Left lung (tissue), 4 donors: ENCODE measurements at regions not wholly inside any gene's neighbourhood (a gene's known extent, or its start where the extent isn't known, plus 50 kb on each side); places are given as distances from the start of the nearest gene placed in this dataset.

ENCODE experiments used
- ATAC-seq: fragments of 200-7000 bp; cut with Tn5 transposase; one replicate; pipeline ENCODE4 v1.9.1; 2020; ENCODE audit warnings: moderate library complexity
- DNase-seq, 4 donors: peaks; one replicate each; pipeline ENCODE4 v3.0.0-alpha.2; 2013 to 2020
- H3K27ac ChIP-seq, 2 donors: fragments of 200-600 bp; sonication (generic) in 1 of 2; one replicate each; pipeline versions ENCODE4 v1.5.0 to v1.8.0; 2020 to 2021
- H3K27me3 ChIP-seq, 2 donors: fragments of 200-600 bp; sonication (generic) in 1 of 2; one replicate each; pipeline versions ENCODE4 v1.5.0 to v1.8.0; 2020 to 2021
- H3K36me3 ChIP-seq, 2 donors: fragments of 200-600 bp; sonication (generic) in 1 of 2; one replicate each; pipeline versions ENCODE4 v1.5.0 to v1.8.0; 2020 to 2021
- H3K4me1 ChIP-seq, 2 donors: fragments of 200-600 bp; one replicate each; pipeline ENCODE4 v1.8.0; 2021
- H3K4me3 ChIP-seq, 2 donors: fragments of 200-600 bp; sonication (generic) in 1 of 2; one replicate each; pipeline versions ENCODE4 v1.5.0 to v1.8.0; 2020 to 2021; ENCODE audit warnings: mild to moderate bottlenecking in 1 of 2
- H3K9me3 ChIP-seq, 2 donors: fragments of 200-600 bp; sonication (generic) in 1 of 2; one replicate each; pipeline versions ENCODE4 v1.5.0 to v1.8.0; 2020 to 2021
- CTCF ChIP-seq, 2 donors: fragments of 200-600 bp; sonication (generic) in 1 of 2; IDR thresholded peaks; one replicate each; pipeline versions ENCODE4 v1.5.0 to v1.8.0; 2021; ENCODE audit warnings: antibody characterized with exemption in 2 of 2
- intact Hi-C, 2 donors: fragments of 100-400 bp; cut with DNase I; formaldehyde crosslinking; loops; one replicate each; pipeline versions ENCODE4 v1.11.2 to v1.14.2; 2022
- donor health status: DM: no; HTN: yes; CAD: no.
- donor health status: DM: no; HTN: no; CAD: no.

- intact Hi-C loops = no loop called here
- no peak for ATAC-seq
These were observed 235.2 kb upstream of the NRP1 start for GRCh38 chr10:33569702-33570101.

GRCh38 chr10:33566426-33566825 is 232.0 kb upstream of the NRP1 start:
- peak in 1 of 4 donors; percentile 11 for DNase-seq
- intact Hi-C loops = no loop called here
- no peaks in the 10 kb centered on the region for H3K9me3 ChIP-seq
- no peak overlapping the region for H3K27ac ChIP-seq
- no peak overlapping the region for H3K4me3 ChIP-seq
- H3K36me3 ChIP-seq = no peaks in the 10 kb centered on the region
- ATAC-seq = no peak
- TF ChIP-seq CTCF (IDR thresholded peaks at IDR 0.05) = no peak
- no peaks in the 10 kb centered on the region for H3K27me3 ChIP-seq
- H3K4me1 ChIP-seq = no peaks in the 10 kb centered on the region

More at GRCh38 chr10:33569702-33570101, 235.2 kb upstream of the NRP1 start:
- Histone ChIP-seq H3K27me3 (no peaks in the 10 kb centered on the region), H3K27ac (peak overlapping the region in 1 of 2 donors; percentile 45), H3K4me1 (no peaks in the 10 kb centered on the region), H3K36me3 (no peaks in the 10 kb centered on the region), H3K4me3 (no peak overlapping the region), H3K9me3 (no peaks in the 10 kb centered on the region)
- TF ChIP-seq CTCF (IDR thresholded peaks at IDR 0.05) = no peak
- DNase-seq = no peak

- no peaks in the 10 kb centered on the region for H3K9me3 ChIP-seq
- H3K4me1 ChIP-seq = no peaks in the 10 kb centered on the region
- H3K27ac ChIP-seq = no peak overlapping the region
- intact Hi-C loops = no loop called here
- ATAC-seq (no peak), DNase-seq (no peak)
- H3K36me3 ChIP-seq = no peaks in the 10 kb centered on the region
- no peak overlapping the region for H3K4me3 ChIP-seq
- no peak for TF ChIP-seq CTCF (IDR thresholded peaks at IDR 0.05)
- no peaks in the 10 kb centered on the region for H3K27me3 ChIP-seq
These were observed 231.5 kb upstream of the NRP1 start for GRCh38 chr10:33566001-33566400.

- H3K27ac ChIP-seq = no peak overlapping the region
- no peaks in the 10 kb centered on the region for H3K9me3 ChIP-seq
- no peaks in the 10 kb centered on the region for H3K27me3 ChIP-seq
- no peaks in the 10 kb centered on the region for H3K4me1 ChIP-seq
- DNase-seq = no peak
- TF ChIP-seq CTCF (IDR thresholded peaks at IDR 0.05) = no peak
- intact Hi-C loops = no loop called here
- H3K36me3 ChIP-seq = no peaks in the 10 kb centered on the region
- no peak overlapping the region for H3K4me3 ChIP-seq
- ATAC-seq = no peak
These were observed 230.8 kb upstream of the NRP1 start for GRCh38 chr10:33565231-33565630.

GRCh38 chr10:33559105-33559504 is 224.6 kb upstream of the NRP1 start:
- peak; percentile 33 for ATAC-seq
- DNase-seq = no peak
- Histone ChIP-seq H3K36me3 (no peaks in the 10 kb centered on the region), H3K9me3 (no peaks in the 10 kb centered on the region), H3K4me1 (no peaks in the 10 kb centered on the region), H3K27me3 (no peaks in the 10 kb centered on the region), H3K4me3 (no peak overlapping the region), H3K27ac (no peak overlapping the region)
- TF ChIP-seq CTCF (IDR thresholded peaks at IDR 0.05) = no peak
- intact Hi-C loops = no loop called here
